Trophoblast cell (in vitro differentiated cells and primary cell): ENCODE measurements at regions not wholly inside any gene's neighbourhood (a gene's known extent, or its start where the extent isn't known, plus 50 kb on each side); places are given as distances from the start of the nearest gene placed in this dataset.

Source experiments
- DNase-seq, 2 donors: peaks; one replicate each; pipeline ENCODE4 v3.0.0-alpha.2; 2016
- H2AFZ ChIP-seq: 2 replicates; pipeline ENCODE4 v1.6.1; 2013; ENCODE audit warnings: low read length, moderate library complexity, mild to moderate bottlenecking; ENCODE audit not compliant: insufficient read depth, poor library complexity
- H2AK5ac ChIP-seq: 2 replicates; pipeline ENCODE4 v1.6.1; 2013; ENCODE audit warnings: mild to moderate bottlenecking, low read length
- H2BK120ac ChIP-seq: 2 replicates; pipeline ENCODE4 v1.6.1; 2013; ENCODE audit warnings: low read length, mild to moderate bottlenecking, moderate library complexity; ENCODE audit not compliant: insufficient read depth, poor library complexity
- H2BK12ac ChIP-seq: 2 replicates; pipeline ENCODE4 v1.6.1; 2013; ENCODE audit warnings: mild to moderate bottlenecking, low read length, moderate library complexity
- H2BK5ac ChIP-seq: 2 replicates; pipeline ENCODE4 v1.6.1; 2013; ENCODE audit warnings: low read length, low read depth, moderate library complexity, mild to moderate bottlenecking; ENCODE audit not compliant: poor library complexity
- H3K14ac ChIP-seq: 2 replicates; pipeline ENCODE4 v1.6.1; 2013; ENCODE audit warnings: mild to moderate bottlenecking, low read length
- H3K18ac ChIP-seq: 2 replicates; pipeline ENCODE4 v1.6.1; 2013; ENCODE audit warnings: mild to moderate bottlenecking, low read length
- H3K23ac ChIP-seq: 2 replicates; pipeline ENCODE4 v1.6.1; 2013; ENCODE audit warnings: low read length
- H3K27ac ChIP-seq: 2 replicates; pipeline ENCODE4 v1.5.1; 2013; ENCODE audit warnings: low read depth, mild to moderate bottlenecking, inconsistent platforms, low read length, moderate library complexity
- H3K27me3 ChIP-seq: 2 replicates; pipeline ENCODE4 v1.6.1; 2013; ENCODE audit warnings: inconsistent platforms, mild to moderate bottlenecking, low read length, moderate library complexity; ENCODE audit not compliant: insufficient read depth
- H3K36me3 ChIP-seq, 2 experiments: 1 replicate in 1 of 2; 2 replicates in 1 of 2; pipeline ENCODE4 v1.6.1; 2013; ENCODE audit warnings: low read length in 2 of 2, mild to moderate bottlenecking in 2 of 2, moderate library complexity in 1 of 2; ENCODE audit not compliant: insufficient read depth in 2 of 2, control insufficient read depth in 1 of 2
- H3K4ac ChIP-seq: 2 replicates; pipeline ENCODE4 v1.6.1; 2013; ENCODE audit warnings: low read depth, mild to moderate bottlenecking, low read length, moderate library complexity
- H3K4me1 ChIP-seq, 2 experiments: 1 replicate in 1 of 2; 2 replicates in 1 of 2; pipeline ENCODE4 v1.6.1; 2013; ENCODE audit warnings: low read length in 2 of 2, mild to moderate bottlenecking in 2 of 2, moderate library complexity in 1 of 2; ENCODE audit not compliant: insufficient read depth in 2 of 2, control insufficient read depth in 1 of 2
- H3K4me2 ChIP-seq: 2 replicates; pipeline ENCODE4 v1.6.1; 2013; ENCODE audit warnings: inconsistent platforms, mild to moderate bottlenecking, low read length, moderate library complexity
- H3K4me3 ChIP-seq: 2 replicates; pipeline ENCODE4 v1.5.1; 2013; ENCODE audit warnings: mild to moderate bottlenecking, low read depth, low read length, inconsistent platforms
- H3K79me1 ChIP-seq: one replicate; pipeline ENCODE4 v1.6.1; 2013; ENCODE audit warnings: low read length
- H3K79me2 ChIP-seq: 2 replicates; pipeline ENCODE4 v1.6.1; 2013; ENCODE audit warnings: low read length, mild to moderate bottlenecking; ENCODE audit not compliant: control insufficient read depth, insufficient read depth, poor library complexity
- H3K9ac ChIP-seq: 2 replicates; pipeline ENCODE4 v1.6.1; 2013; ENCODE audit warnings: mild to moderate bottlenecking, low read length
- H3K9me3 ChIP-seq: 2 replicates; pipeline ENCODE4 v1.6.1; 2013; ENCODE audit warnings: low read depth, mild to moderate bottlenecking, control low read depth, inconsistent platforms, low read length; ENCODE audit not compliant: insufficient read depth
- H4K12ac ChIP-seq: 2 replicates; pipeline ENCODE4 v1.6.1; 2013; ENCODE audit warnings: low read depth, mild to moderate bottlenecking, low read length, moderate library complexity
- H4K8ac ChIP-seq: 2 replicates; pipeline ENCODE4 v1.6.1; 2013; ENCODE audit warnings: low read depth, mild to moderate bottlenecking, low read length, moderate library complexity
- H4K91ac ChIP-seq: one replicate; pipeline ENCODE4 v1.6.1; 2013; ENCODE audit warnings: low read depth, mild to moderate bottlenecking, low read length, moderate library complexity
- WGBS: extraction: QIAGEN DNeasy Blood & Tissue Kit; methylation state at CpG from one replicate; pipeline ENCODE4 v1.1.7; 2013; ENCODE audit warnings: missing lambda C conversion rate; ENCODE audit not compliant: insufficient read length, insufficient coverage; ENCODE audit errors: extremely low coverage; 5-methylcytosine and 5-hydroxymethylcytosine counted together

GRCh38 chr6:120164531-120164930 lies 815.0 kb upstream of the MAN1A1 start:
- Histone ChIP-seq H2BK12ac (no peak overlapping the region), H2BK120ac (no peak overlapping the region), H3K36me3 (no peaks in the 10 kb centered on the region), H2AK5ac (no peak overlapping the region), H3K27ac (no peak overlapping the region), H3K4ac (no peak overlapping the region), H3K4me3 (no peak overlapping the region), H2AFZ (no peak overlapping the region), H4K8ac (no peak overlapping the region), H3K9ac (no peak overlapping the region), H3K79me2 (no peaks in the 10 kb centered on the region), H2BK5ac (no peak overlapping the region), H3K23ac (no peak overlapping the region), H3K14ac (no peak overlapping the region), H3K4me2 (no peak overlapping the region), H3K27me3 (no peaks in the 10 kb centered on the region), H3K9me3 (no peaks in the 10 kb centered on the region), H4K91ac (no peak overlapping the region), H3K4me1 (no peaks in the 10 kb centered on the region), H3K79me1 (no peaks in the 10 kb centered on the region), H4K12ac (no peak overlapping the region), H3K18ac (no peak overlapping the region)
- WGBS: no CpG with 5 or more reads among the region's 4 CpGs
- no peak for DNase-seq

- Histone ChIP-seq H2AK5ac (no peak overlapping the region), H3K79me2 (no peaks in the 10 kb centered on the region), H4K91ac (no peak overlapping the region), H3K14ac (no peak overlapping the region), H3K4me2 (no peak overlapping the region), H2AFZ (no peak overlapping the region), H3K9ac (no peak overlapping the region), H3K23ac (no peak overlapping the region), H2BK5ac (no peak overlapping the region), H3K36me3 (no peaks in the 10 kb centered on the region), H2BK120ac (no peak overlapping the region), H3K4ac (no peak overlapping the region), H3K4me3 (no peak overlapping the region), H2BK12ac (no peak overlapping the region), H3K18ac (no peak overlapping the region), H3K79me1 (no peaks in the 10 kb centered on the region), H3K9me3 (no peaks in the 10 kb centered on the region), H3K27ac (no peak overlapping the region), H3K27me3 (no peaks in the 10 kb centered on the region), H3K4me1 (no peaks in the 10 kb centered on the region), H4K8ac (no peak overlapping the region), H4K12ac (no peak overlapping the region)
- DNase-seq: peak in 1 of 2 donors; percentile 32
Observed at GRCh38 chr6:120157873-120158272, 808.3 kb upstream of the MAN1A1 start.

- WGBS: no CpG with 5 or more reads among the region's 4 CpGs
- Histone ChIP-seq H3K9ac (no peak overlapping the region), H2BK120ac (no peak overlapping the region), H3K79me1 (no peaks in the 10 kb centered on the region), H3K18ac (no peak overlapping the region), H3K36me3 (no peaks in the 10 kb centered on the region), H4K8ac (no peak overlapping the region), H4K12ac (no peak overlapping the region), H3K4me1 (peaks cover 0 to 3% of the 10 kb centered on the region in 2 experiments), H2BK5ac (no peak overlapping the region), H3K14ac (no peak overlapping the region), H3K4me3 (no peak overlapping the region), H3K27me3 (no peaks in the 10 kb centered on the region), H2AK5ac (no peak overlapping the region), H3K4ac (no peak overlapping the region), H3K23ac (no peak overlapping the region), H4K91ac (no peak overlapping the region), H3K27ac (no peak overlapping the region), H2AFZ (no peak overlapping the region), H3K9me3 (no peaks in the 10 kb centered on the region), H3K79me2 (no peaks in the 10 kb centered on the region), H3K4me2 (no peak overlapping the region), H2BK12ac (no peak overlapping the region)
- DNase-seq: peak; percentile 3 to 38
Observed at GRCh38 chr6:120147071-120147871, 797.7 kb upstream of the MAN1A1 start.

- H3K23ac ChIP-seq: no peak overlapping the region
- no CpG with 5 or more reads among the region's 5 CpGs for WGBS
- H3K9me3 ChIP-seq: no peaks in the 10 kb centered on the region
- no peak overlapping the region for H2BK120ac ChIP-seq
- no peak overlapping the region for H4K91ac ChIP-seq
- H3K14ac ChIP-seq: no peak overlapping the region
- no peak overlapping the region for H2BK5ac ChIP-seq
- no peak overlapping the region for H3K4me2 ChIP-seq
- no peak overlapping the region for H2AK5ac ChIP-seq
- no peak overlapping the region for H3K9ac ChIP-seq
- no peaks in the 10 kb centered on the region for H3K27me3 ChIP-seq
- no peak overlapping the region for H3K4me3 ChIP-seq
- H2BK12ac ChIP-seq: no peak overlapping the region
- H3K79me2 ChIP-seq: no peaks in the 10 kb centered on the region
- no peak overlapping the region for H3K27ac ChIP-seq
- H2AFZ ChIP-seq: no peak overlapping the region
- no peak overlapping the region for H3K4ac ChIP-seq
- no peak overlapping the region for H4K12ac ChIP-seq
- H3K18ac ChIP-seq: no peak overlapping the region
- no peaks in the 10 kb centered on the region for H3K36me3 ChIP-seq
- no peaks in the 10 kb centered on the region for H3K4me1 ChIP-seq
- H3K79me1 ChIP-seq: no peaks in the 10 kb centered on the region
- no peak for DNase-seq
- no peak overlapping the region for H4K8ac ChIP-seq
Observed at GRCh38 chr6:120141601-120142000, 792.0 kb upstream of the MAN1A1 start.
